HEK293T (cell line): ENCODE measurements at regions not wholly inside any gene's neighbourhood (a gene's known extent, or its start where the extent isn't known, plus 50 kb on each side); places are given as distances from the start of the nearest gene placed in this dataset.

Experiments
- BHLHE40 ChIP-seq: fragments of 450-650 bp; IDR thresholded peaks from 2 replicates; pipeline ENCODE4 v1.6.1; 2016; ENCODE audit warnings: mild to moderate bottlenecking, moderate library complexity, borderline replicate concordance
- ELF4 ChIP-seq: fragments of 450-650 bp; IDR thresholded peaks from 2 replicates; pipeline ENCODE4 v1.6.1; 2017; ENCODE audit warnings: antibody characterized with exemption
- FOXA1 ChIP-seq: fragments of 450-650 bp; IDR thresholded peaks from 2 replicates; pipeline ENCODE4 v1.6.1; 2016; ENCODE audit warnings: mild to moderate bottlenecking
- SUZ12 ChIP-seq: fragments of 450-650 bp; IDR thresholded peaks from 2 replicates; pipeline ENCODE4 v1.6.1; 2016; ENCODE audit warnings: mild to moderate bottlenecking
- TARDBP ChIP-seq: fragments of 450-650 bp; IDR thresholded peaks from 2 replicates; pipeline ENCODE4 v1.6.1; 2016
- ZNF384 ChIP-seq: fragments of 450-650 bp; IDR thresholded peaks from 2 replicates; pipeline ENCODE4 v1.6.1; 2016

- TF ChIP-seq FOXA1 (no peak), TARDBP (no peak), ZNF384 (no peak), ELF4 (no peak), SUZ12 (no peak), BHLHE40 (no peak)
Observed at GRCh38 chr4:184533908-184534307, 59.6 kb upstream of the IRF2 start.
